Panc1 (cell line): ENCODE measurements at regions not wholly inside any gene's neighbourhood (a gene's known extent, or its start where the extent isn't known, plus 50 kb on each side); places are given as distances from the start of the nearest gene placed in this dataset.

ENCODE experiments used
- ATAC-seq: fragments of 200-7000 bp; cut with Tn5 transposase; 2 replicates; pipeline ENCODE4 v1.9.1; 2020; ENCODE audit warnings: mild to moderate bottlenecking, moderate library complexity
- BruUV-seq: library from RNA; stranded (reverse); fragments of 400-500 nt; replicated peaks from 2 replicates; lab custom pipeline; 2021; lab: Mats Ljungman, UMichigan
- CTCF ChIA-PET: fragments of 300-600 bp; sonication (Branson Sonifier 250); formaldehyde crosslinking; loops from one replicate; lab custom pipeline; 2022; ENCODE audit warnings: antibody characterized with exemption; lab: Charles Lee
- POLR2A ChIA-PET: fragments of 300-600 bp; sonication (Branson Sonifier 250); formaldehyde crosslinking; loops from one replicate; lab custom pipeline; 2022; ENCODE audit warnings: antibody characterized with exemption; lab: Charles Lee
- DNase-seq: peaks from one replicate; pipeline ENCODE4 v3.0.0-alpha.2; 2010; ENCODE audit warnings: low read depth, low spot score
- H3K27ac ChIP-seq: 2 replicates; pipeline ENCODE4 v1.5.1; 2011; ENCODE audit warnings: mild to moderate bottlenecking, low read length, inconsistent platforms
- H3K27me3 ChIP-seq: fragments of 200-500 bp; sonication (Bioruptor generic); 2 replicates; pipeline ENCODE4 v1.6.0; 2014; ENCODE audit warnings: low read length, inconsistent platforms; ENCODE audit not compliant: control insufficient read depth, insufficient read depth
- H3K36me3 ChIP-seq: fragments of 200-500 bp; sonication (Bioruptor generic); 2 replicates; pipeline ENCODE4 v1.5.1; 2014; ENCODE audit warnings: inconsistent platforms, mild to moderate bottlenecking, low read length, moderate library complexity; ENCODE audit not compliant: control insufficient read depth, insufficient read depth
- H3K4me1 ChIP-seq: 2 replicates; pipeline ENCODE4 v1.5.1; 2011; ENCODE audit warnings: inconsistent platforms, mild to moderate bottlenecking, low read length, moderate library complexity; ENCODE audit not compliant: control insufficient read depth, insufficient read depth
- H3K4me3 ChIP-seq, 2 experiments: 2 replicates each; pipeline ENCODE4 v1.5.1; 2011 to 2012; ENCODE audit warnings: low read depth in 2 of 2, low read length in 2 of 2, mild to moderate bottlenecking in 2 of 2, inconsistent platforms in 1 of 2, moderate library complexity in 1 of 2
- H3K9me3 ChIP-seq: fragments of 200-500 bp; sonication (Bioruptor generic); 2 replicates; pipeline ENCODE4 v1.5.1; 2014; ENCODE audit warnings: low read depth, mild to moderate bottlenecking, inconsistent platforms, low read length, moderate library complexity; ENCODE audit not compliant: control insufficient read depth, insufficient read depth
- POLR2AphosphoS5 ChIP-seq: IDR thresholded peaks from 2 replicates; pipeline ENCODE4 v1.6.1; 2012; ENCODE audit warnings: mild to moderate bottlenecking, low read depth, low read length, moderate library complexity
- SIN3A ChIP-seq: IDR thresholded peaks from 2 replicates; pipeline ENCODE4 v1.6.1; 2012; ENCODE audit warnings: low read depth, mild to moderate bottlenecking, low read length, moderate library complexity, borderline replicate concordance; ENCODE audit not compliant: insufficient read depth
- TCF7L2 ChIP-seq: IDR thresholded peaks from 2 replicates; pipeline ENCODE4 v1.6.1; 2011; ENCODE audit warnings: mild to moderate bottlenecking, low read depth, low read length, inconsistent platforms
- in situ Hi-C: cut with HindIII; loops from 2 replicates; pipeline ENCODE4 v1.10.0; 2016; ENCODE audit warnings: low sequenced_read_pairs, low pct_unique_long_range_greater_than_20kb
- intact Hi-C: fragments of 100-400 bp; cut with micrococcal nuclease; formaldehyde crosslinking; loops from one replicate; pipeline ENCODE4 v1.10.0; 2022; ENCODE audit not compliant: unreplicated experiment
- TF ChIP-seq, protein P1 (sequence below), 2 experiments: IDR thresholded peaks; 2 replicates each; pipeline ENCODE4 v1.6.1; 2011 to 2012; ENCODE audit warnings: low read depth in 2 of 2, control low read depth in 1 of 2, low read length in 1 of 2, mild to moderate bottlenecking in 1 of 2, moderate library complexity in 1 of 2; ENCODE audit not compliant: insufficient read depth in 1 of 2
- TF ChIP-seq, protein P2 (sequence below): fragments of 450-650 bp; IDR thresholded peaks from 2 replicates; pipeline ENCODE4 v1.5.1; 2017; ENCODE audit warnings: mild to moderate bottlenecking

DNA sequence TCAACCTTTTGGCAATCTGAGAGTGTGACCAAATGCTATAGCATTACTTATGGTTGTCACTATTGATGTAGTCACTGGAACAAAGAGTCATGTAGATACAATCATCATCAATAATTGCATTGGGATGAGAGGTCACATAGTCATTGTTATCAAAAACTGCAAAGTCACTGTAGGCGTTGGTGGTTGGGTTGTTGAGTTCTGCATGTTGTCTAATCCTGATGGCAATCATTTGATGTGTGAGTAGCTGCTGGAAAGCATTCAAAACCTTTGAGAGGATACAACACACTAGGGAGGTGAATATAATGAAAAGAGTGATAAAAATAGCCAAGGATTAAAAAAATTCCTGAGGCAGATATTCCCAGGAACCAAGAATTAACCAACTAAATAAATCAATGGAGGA lies 214.7 kb upstream of the SYT10 start:
- peaks cover 7% of the 10 kb centered on the region; the same call in 1 of the 2 replicates for H3K9me3 ChIP-seq
- H3K4me3 ChIP-seq, result no peak overlapping the region
- ChIA-PET CTCF (no interaction called here), POLR2A (no interaction called here)
- intact Hi-C loops (no loop called here), in situ Hi-C loops (no loop called here)
- H3K36me3 ChIP-seq, result no peaks in the 10 kb centered on the region
- H3K27me3 ChIP-seq, result no peaks in the 10 kb centered on the region
- no peak overlapping the region for H3K27ac ChIP-seq
- TF ChIP-seq POLR2AphosphoS5 (no peak), SIN3A (no peak), TCF7L2 (no peak)
- TF ChIP-seq, protein P1, sequence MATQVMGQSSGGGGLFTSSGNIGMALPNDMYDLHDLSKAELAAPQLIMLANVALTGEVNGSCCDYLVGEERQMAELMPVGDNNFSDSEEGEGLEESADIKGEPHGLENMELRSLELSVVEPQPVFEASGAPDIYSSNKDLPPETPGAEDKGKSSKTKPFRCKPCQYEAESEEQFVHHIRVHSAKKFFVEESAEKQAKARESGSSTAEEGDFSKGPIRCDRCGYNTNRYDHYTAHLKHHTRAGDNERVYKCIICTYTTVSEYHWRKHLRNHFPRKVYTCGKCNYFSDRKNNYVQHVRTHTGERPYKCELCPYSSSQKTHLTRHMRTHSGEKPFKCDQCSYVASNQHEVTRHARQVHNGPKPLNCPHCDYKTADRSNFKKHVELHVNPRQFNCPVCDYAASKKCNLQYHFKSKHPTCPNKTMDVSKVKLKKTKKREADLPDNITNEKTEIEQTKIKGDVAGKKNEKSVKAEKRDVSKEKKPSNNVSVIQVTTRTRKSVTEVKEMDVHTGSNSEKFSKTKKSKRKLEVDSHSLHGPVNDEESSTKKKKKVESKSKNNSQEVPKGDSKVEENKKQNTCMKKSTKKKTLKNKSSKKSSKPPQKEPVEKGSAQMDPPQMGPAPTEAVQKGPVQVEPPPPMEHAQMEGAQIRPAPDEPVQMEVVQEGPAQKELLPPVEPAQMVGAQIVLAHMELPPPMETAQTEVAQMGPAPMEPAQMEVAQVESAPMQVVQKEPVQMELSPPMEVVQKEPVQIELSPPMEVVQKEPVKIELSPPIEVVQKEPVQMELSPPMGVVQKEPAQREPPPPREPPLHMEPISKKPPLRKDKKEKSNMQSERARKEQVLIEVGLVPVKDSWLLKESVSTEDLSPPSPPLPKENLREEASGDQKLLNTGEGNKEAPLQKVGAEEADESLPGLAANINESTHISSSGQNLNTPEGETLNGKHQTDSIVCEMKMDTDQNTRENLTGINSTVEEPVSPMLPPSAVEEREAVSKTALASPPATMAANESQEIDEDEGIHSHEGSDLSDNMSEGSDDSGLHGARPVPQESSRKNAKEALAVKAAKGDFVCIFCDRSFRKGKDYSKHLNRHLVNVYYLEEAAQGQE (IDR thresholded peaks at IDR 0.05; ENCODE audit: insufficient read depth in 1 of 2, low read depth in 2 of 2, low read length in 1 of 2), result no peak
- TF ChIP-seq, protein P2, sequence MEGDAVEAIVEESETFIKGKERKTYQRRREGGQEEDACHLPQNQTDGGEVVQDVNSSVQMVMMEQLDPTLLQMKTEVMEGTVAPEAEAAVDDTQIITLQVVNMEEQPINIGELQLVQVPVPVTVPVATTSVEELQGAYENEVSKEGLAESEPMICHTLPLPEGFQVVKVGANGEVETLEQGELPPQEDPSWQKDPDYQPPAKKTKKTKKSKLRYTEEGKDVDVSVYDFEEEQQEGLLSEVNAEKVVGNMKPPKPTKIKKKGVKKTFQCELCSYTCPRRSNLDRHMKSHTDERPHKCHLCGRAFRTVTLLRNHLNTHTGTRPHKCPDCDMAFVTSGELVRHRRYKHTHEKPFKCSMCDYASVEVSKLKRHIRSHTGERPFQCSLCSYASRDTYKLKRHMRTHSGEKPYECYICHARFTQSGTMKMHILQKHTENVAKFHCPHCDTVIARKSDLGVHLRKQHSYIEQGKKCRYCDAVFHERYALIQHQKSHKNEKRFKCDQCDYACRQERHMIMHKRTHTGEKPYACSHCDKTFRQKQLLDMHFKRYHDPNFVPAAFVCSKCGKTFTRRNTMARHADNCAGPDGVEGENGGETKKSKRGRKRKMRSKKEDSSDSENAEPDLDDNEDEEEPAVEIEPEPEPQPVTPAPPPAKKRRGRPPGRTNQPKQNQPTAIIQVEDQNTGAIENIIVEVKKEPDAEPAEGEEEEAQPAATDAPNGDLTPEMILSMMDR, result no peak
- no peaks in the 10 kb centered on the region for H3K4me1 ChIP-seq
- BruUV-seq, result no TSS peak
- no peak for ATAC-seq
- DNase-seq, result no peak

DNA sequence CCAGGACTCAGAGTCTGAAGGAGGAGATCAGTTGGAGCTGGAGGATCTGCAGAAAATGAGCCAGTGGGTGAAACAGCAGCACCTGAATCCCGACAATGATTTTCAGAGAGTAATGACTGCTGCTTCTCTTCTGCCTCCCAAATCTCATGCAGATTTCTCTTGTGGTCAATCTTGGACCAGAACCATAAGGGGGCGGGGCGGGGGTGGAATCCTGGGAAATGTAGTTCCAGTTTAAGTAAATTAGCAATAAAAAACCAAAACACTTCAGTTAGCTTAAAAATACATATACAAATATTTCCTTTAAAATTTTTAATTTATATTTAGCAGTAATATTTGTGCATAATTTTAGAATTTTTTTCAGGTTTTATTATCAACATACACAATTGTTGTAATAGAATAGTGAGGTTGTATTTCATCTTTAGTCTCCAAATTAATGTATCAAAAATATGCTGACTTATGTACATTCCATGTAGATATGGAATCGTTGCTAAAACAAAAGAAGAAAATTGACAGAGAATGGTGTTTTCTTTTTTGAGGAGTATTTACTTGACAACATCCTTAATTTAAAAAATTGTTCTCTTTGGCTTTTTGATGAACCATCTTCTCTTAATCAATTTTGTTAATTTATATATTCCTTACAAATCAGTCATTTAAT lies 223.5 kb upstream of the SYT10 start:
- CTCF ChIA-PET, result no interaction called here

DNA sequence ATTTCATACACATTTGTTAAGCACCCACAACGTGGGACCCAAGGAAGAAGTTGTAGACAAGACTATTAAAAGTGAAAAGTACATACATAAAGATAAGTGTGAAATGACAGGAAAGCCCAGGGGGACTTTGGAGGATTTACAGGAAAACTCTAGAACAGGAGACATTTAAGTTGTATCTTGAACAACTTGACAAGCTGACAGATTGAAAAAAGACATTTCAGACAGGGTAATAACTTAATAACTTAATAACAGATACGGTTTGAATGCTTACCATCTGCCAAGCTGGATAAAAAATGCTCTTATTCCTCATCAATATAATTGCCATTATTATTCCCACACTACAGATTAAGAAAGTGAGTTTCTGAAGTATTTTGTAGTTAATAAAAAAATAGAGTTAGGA lies 229.7 kb upstream of the SYT10 start:
- DNase-seq (no peak), ATAC-seq (no peak)
- ChIA-PET POLR2A (no interaction called here), CTCF (no interaction called here)
- Histone ChIP-seq H3K36me3 (no peaks in the 10 kb centered on the region), H3K27ac (no peak overlapping the region), H3K4me1 (no peaks in the 10 kb centered on the region), H3K4me3 (no peak overlapping the region), H3K9me3 (peaks cover 5% of the 10 kb centered on the region; the same call in 1 of the 2 replicates), H3K27me3 (no peaks in the 10 kb centered on the region)
- BruUV-seq, result no TSS peak
- in situ Hi-C loops, result no loop called here
- intact Hi-C loops, result no loop called here
- TF ChIP-seq, protein P1 (IDR thresholded peaks at IDR 0.05; ENCODE audit: insufficient read depth in 1 of 2, low read depth in 2 of 2, low read length in 1 of 2), result no peak
- TF ChIP-seq SIN3A (no peak), TCF7L2 (no peak), POLR2AphosphoS5 (no peak)
- TF ChIP-seq, protein P2, result no peak

More for the DNA sequence above, 223.5 kb upstream of the SYT10 start:
- ATAC-seq (no peak), DNase-seq (no peak)
- intact Hi-C loops (no loop called here), in situ Hi-C loops (no loop called here)
- Histone ChIP-seq H3K27ac (no peak overlapping the region), H3K27me3 (no peaks in the 10 kb centered on the region), H3K9me3 (peaks cover 4% of the 10 kb centered on the region; the same call in 1 of the 2 replicates), H3K4me3 (no peak overlapping the region), H3K4me1 (no peaks in the 10 kb centered on the region), H3K36me3 (no peaks in the 10 kb centered on the region)
- POLR2A ChIA-PET, result interaction anchor here (0.7 kb wide), 1 partner anchor 227 kb away, joined by 4 read pairs; no protein-coding TSS in a partner anchor
- TF ChIP-seq SIN3A (no peak), TCF7L2 (no peak), POLR2AphosphoS5 (no peak)
- BruUV-seq, result no TSS peak
